ENCODE measurements at regions not wholly inside any gene's neighbourhood (a gene's known extent, or its start where the extent isn't known, plus 50 kb on each side); places are given as distances from the start of the nearest gene placed in this dataset.

GRCh38 chr20:52736507-52736906 is 235.7 kb upstream of the TSHZ2 start:
- DNase-seq (ENCODE audit: low read depth in 2 of 2, low spot score in 1 of 2) = no peak

GRCh38 chr20:52731093-52731492 is 241.1 kb upstream of the TSHZ2 start:
- DNase-seq (ENCODE audit: low read depth in 2 of 2, low spot score in 1 of 2) = no peak

GRCh38 chr20:52727740-52728456 is 244.3 kb upstream of the TSHZ2 start:
- DNase-seq (ENCODE audit: low read depth in 2 of 2, low spot score in 1 of 2) = no peak

- no peak for DNase-seq (ENCODE audit: low read depth in 2 of 2, low spot score in 1 of 2)
Measured at GRCh38 chr20:52724541-52724940, 247.6 kb upstream of the TSHZ2 start.

GRCh38 chr20:52722926-52723688 is 249.1 kb upstream of the TSHZ2 start:
- DNase-seq (ENCODE audit: low read depth in 2 of 2, low spot score in 1 of 2) = no peak

GRCh38 chr20:52708137-52708536 is 264.0 kb upstream of the TSHZ2 start:
- DNase-seq (ENCODE audit: low read depth in 2 of 2, low spot score in 1 of 2) = no peak

- no peak for DNase-seq (ENCODE audit: low read depth in 2 of 2, low spot score in 1 of 2)
Measured at GRCh38 chr20:52704553-52704952, 267.6 kb upstream of the TSHZ2 start.

- no peak for DNase-seq (ENCODE audit: low read depth in 2 of 2, low spot score in 1 of 2)
Measured at GRCh38 chr20:52688345-52688744, 283.8 kb upstream of the TSHZ2 start.

- no peak for DNase-seq (ENCODE audit: low read depth in 2 of 2, low spot score in 1 of 2)
Measured at GRCh38 chr20:52684905-52685304, 287.3 kb upstream of the TSHZ2 start.

- DNase-seq (ENCODE audit: low read depth in 2 of 2, low spot score in 1 of 2) = no peak
Measured at GRCh38 chr20:52684176-52684575, 288.0 kb upstream of the TSHZ2 start.

GRCh38 chr20:52683761-52684160 is 288.4 kb upstream of the TSHZ2 start:
- no peak for DNase-seq (ENCODE audit: low read depth in 2 of 2, low spot score in 1 of 2)

GRCh38 chr20:52682237-52682636 is 289.9 kb upstream of the TSHZ2 start:
- DNase-seq (ENCODE audit: low read depth in 2 of 2, low spot score in 1 of 2) = no peak

GRCh38 chr20:52681288-52681687 is 290.9 kb upstream of the TSHZ2 start:
- DNase-seq (ENCODE audit: low read depth in 2 of 2, low spot score in 1 of 2) = no peak

- DNase-seq (ENCODE audit: low read depth in 2 of 2, low spot score in 1 of 2) = no peak
Measured at GRCh38 chr20:52677216-52677615, 294.9 kb upstream of the TSHZ2 start.

GRCh38 chr20:52676283-52676995 is 295.7 kb upstream of the TSHZ2 start:
- DNase-seq (ENCODE audit: low read depth in 2 of 2, low spot score in 1 of 2) = no peak

- DNase-seq (ENCODE audit: low read depth in 2 of 2, low spot score in 1 of 2) = no peak
Measured at GRCh38 chr20:52675375-52675774, 296.8 kb upstream of the TSHZ2 start.

- DNase-seq (ENCODE audit: low read depth in 2 of 2, low spot score in 1 of 2) = no peak
Measured at GRCh38 chr20:52668626-52669025, 303.5 kb upstream of the TSHZ2 start.

- DNase-seq (ENCODE audit: low read depth in 2 of 2, low spot score in 1 of 2) = no peak
Measured at GRCh38 chr20:52667358-52667757, 304.8 kb upstream of the TSHZ2 start.

- no peak for DNase-seq (ENCODE audit: low read depth in 2 of 2, low spot score in 1 of 2)
Measured at GRCh38 chr20:52665441-52665840, 306.7 kb upstream of the TSHZ2 start.

- no peak for DNase-seq (ENCODE audit: low read depth in 2 of 2, low spot score in 1 of 2)
Measured at GRCh38 chr20:52655395-52655794, 316.8 kb upstream of the TSHZ2 start.

GRCh38 chr20:52654567-52654966 is 317.6 kb upstream of the TSHZ2 start:
- no peak for DNase-seq (ENCODE audit: low read depth in 2 of 2, low spot score in 1 of 2)

- DNase-seq (ENCODE audit: low read depth in 2 of 2, low spot score in 1 of 2) = no peak
Measured at GRCh38 chr20:52652271-52652670, 319.9 kb upstream of the TSHZ2 start.
